GM19452 (cell line): ENCODE measurements at regions not wholly inside any gene's neighbourhood (a gene's known extent, or its start where the extent isn't known, plus 50 kb on each side); places are given as distances from the start of the nearest gene placed in this dataset.

Experiments used
- ATAC-seq: cut with Tn5 transposase; IDR thresholded peaks from one replicate; pipeline ENCODE4 v1.9.1; 2021; ENCODE audit not compliant: unreplicated experiment

GRCh38 chr22:47388778-47389177 lies 626.3 kb downstream of the TBC1D22A start:
- no peak for ATAC-seq

GRCh38 chr22:47388331-47388730 lies 625.9 kb downstream of the TBC1D22A start:
- no peak for ATAC-seq

GRCh38 chr22:47386812-47387510 lies 624.5 kb downstream of the TBC1D22A start:
- ATAC-seq, result no peak

- no peak for ATAC-seq
Observed at GRCh38 chr22:47384977-47385376, 622.5 kb downstream of the TBC1D22A start.

GRCh38 chr22:47382164-47382890 lies 619.9 kb downstream of the TBC1D22A start:
- no peak for ATAC-seq

GRCh38 chr22:47381240-47381639 lies 618.8 kb downstream of the TBC1D22A start:
- no peak for ATAC-seq

- no peak for ATAC-seq
Observed at GRCh38 chr22:47380692-47381091, 618.2 kb downstream of the TBC1D22A start.

- ATAC-seq, result no peak
Observed at GRCh38 chr22:47379037-47379436, 616.6 kb downstream of the TBC1D22A start.

GRCh38 chr22:47377926-47378560 lies 615.6 kb downstream of the TBC1D22A start:
- ATAC-seq, result no peak

GRCh38 chr22:47376901-47377505 lies 614.6 kb downstream of the TBC1D22A start:
- no peak for ATAC-seq

- ATAC-seq, result no peak
Observed at GRCh38 chr22:47376322-47376700, 613.9 kb downstream of the TBC1D22A start.

- no peak for ATAC-seq
Observed at GRCh38 chr22:47375621-47376321, 613.3 kb downstream of the TBC1D22A start.

GRCh38 chr22:47374901-47375575 lies 612.6 kb downstream of the TBC1D22A start:
- ATAC-seq, result no peak

GRCh38 chr22:47374273-47374771 lies 611.9 kb downstream of the TBC1D22A start:
- ATAC-seq, result no peak

GRCh38 chr22:47373648-47374272 lies 611.3 kb downstream of the TBC1D22A start:
- no peak for ATAC-seq

GRCh38 chr22:47372596-47373385 lies 610.3 kb downstream of the TBC1D22A start:
- ATAC-seq, result no peak

GRCh38 chr22:47372111-47372581 lies 609.7 kb downstream of the TBC1D22A start:
- no peak for ATAC-seq

GRCh38 chr22:47371263-47372090 lies 609.0 kb downstream of the TBC1D22A start:
- no peak for ATAC-seq
